Fibroblast of the conjunctiva (primary cell): ENCODE measurements at regions not wholly inside any gene's neighbourhood (a gene's known extent, or its start where the extent isn't known, plus 50 kb on each side); places are given as distances from the start of the nearest gene placed in this dataset.
"Not testable (repeated sequence)": the region's sequence is repeated elsewhere in the genome, so short reads cannot be mapped to it uniquely, and the experiment has no call there.

ENCODE experiments used
- DNase-seq: peaks from one replicate; pipeline ENCODE4 v3.0.0-alpha.2; 2010; ENCODE audit warnings: low read depth

DNA sequence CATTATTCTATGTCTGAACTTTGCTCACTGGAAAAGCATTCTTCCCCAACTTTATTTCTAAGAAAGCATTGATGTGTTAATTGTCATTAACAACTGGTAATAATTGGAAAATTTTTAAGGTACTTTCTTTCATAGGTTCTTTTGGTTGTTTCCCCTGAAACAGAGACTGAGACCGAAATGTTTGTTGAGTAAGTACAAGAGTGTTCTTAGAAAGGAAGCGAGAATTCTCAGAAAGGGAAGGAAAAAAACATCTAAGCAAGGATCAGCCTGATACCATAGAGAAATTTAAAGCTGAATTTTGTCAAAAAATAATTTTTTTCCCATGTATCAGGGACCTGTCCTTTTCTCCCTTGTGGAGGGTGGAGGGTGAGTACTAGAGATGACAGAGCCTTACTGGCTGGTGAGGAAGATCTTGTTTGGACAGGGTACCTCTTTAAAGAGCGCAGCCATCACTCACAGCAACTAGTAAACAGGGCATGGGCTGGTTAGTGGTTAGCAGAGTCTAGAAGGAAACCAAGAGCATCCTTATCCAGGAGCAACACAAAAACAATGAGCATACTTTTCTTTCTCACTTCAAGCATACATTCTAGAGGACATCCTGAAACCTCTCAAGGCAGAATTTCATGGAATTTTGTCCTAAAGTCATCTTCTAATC is 898.5 kb downstream of the DNAH5 start:
- no peak for DNase-seq

DNA sequence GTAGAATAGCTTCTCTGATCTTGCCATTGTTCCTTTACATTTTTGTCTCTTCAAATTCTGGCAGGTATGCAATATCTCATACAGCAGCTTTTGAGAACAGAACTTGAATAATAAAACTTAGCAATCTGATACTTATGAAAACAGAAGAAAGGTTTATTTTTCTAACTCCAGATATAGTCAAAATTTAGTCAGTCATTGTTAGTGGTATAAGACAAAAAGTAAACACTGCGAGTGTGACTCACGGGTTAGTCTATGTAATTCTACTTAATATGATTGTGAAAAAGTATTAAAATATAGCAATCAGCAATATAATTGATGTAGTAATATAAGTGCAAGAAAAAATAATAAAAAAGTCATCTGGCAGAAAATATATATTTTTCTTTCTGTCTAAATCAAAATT is 910.4 kb downstream of the DNAH5 start:
- DNase-seq = no peak

- DNase-seq = no peak
Measured at GRCh38 chr5:13029211-13029610, 915.3 kb downstream of the DNAH5 start.

- no peak for DNase-seq
Measured at GRCh38 chr5:13027874-13028273, 916.6 kb downstream of the DNAH5 start.

DNA sequence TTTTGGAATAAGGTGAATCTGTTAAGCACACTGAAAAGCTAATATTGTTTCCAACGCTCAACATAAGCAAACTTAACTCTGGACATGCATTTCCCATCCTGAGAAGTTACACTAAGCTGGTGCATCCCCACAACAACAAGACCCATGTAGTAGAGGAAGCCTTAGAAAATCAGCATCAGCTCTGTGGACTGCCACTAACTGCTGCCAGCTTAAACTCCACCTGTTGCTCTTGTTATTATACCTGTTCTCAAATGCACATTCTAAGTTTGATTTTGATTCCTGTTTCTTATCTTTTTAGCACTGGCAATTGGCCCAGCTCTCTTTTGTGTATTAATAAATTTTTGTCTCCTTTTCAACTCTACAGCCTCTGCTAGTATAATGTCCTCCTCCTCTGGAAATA is 924.8 kb downstream of the DNAH5 start:
- DNase-seq = no peak

DNA sequence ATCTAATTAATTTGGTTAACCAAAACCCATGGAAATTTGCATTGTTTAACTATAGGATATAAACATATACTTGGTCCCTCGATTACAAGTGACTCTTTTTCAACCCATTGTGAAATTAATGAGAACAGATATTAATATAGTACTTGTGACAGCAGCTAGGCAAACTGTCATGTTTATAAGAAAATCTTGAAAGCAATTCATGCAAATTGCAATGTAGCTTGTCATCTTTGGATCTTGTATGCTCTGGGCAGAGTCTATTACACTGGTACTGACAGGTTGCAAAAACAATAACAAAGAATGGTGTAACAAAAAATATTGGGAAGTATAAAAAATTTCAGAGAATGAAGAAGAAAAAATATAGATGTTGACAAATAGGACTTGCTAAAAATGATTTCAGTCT is 941.0 kb downstream of the DNAH5 start:
- DNase-seq = no peak

GRCh38 chr5:12999667-13000066 is 944.8 kb downstream of the DNAH5 start:
- no peak for DNase-seq

DNA sequence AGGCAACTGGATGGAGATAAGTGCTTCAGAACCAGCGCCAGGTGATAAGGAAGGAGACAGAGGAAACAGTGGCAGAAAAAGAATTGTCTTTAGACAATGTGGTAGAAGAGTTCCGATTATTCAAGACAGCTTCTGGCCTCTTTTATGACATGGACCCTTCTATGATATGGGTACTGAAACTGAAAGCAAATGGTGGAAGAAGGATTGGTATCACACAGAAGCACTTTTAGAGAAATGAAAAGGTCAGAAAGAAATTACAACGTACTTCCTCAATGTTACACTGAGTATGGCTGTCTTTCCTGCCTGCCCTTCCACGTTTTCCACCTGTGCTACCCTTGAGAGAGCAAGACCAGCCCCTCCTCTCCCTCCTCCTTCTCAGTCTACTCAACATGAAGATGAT is 959.3 kb downstream of the DNAH5 start:
- DNase-seq = no peak

- no peak for DNase-seq
Measured at GRCh38 chr5:12974856-12975255, 969.6 kb downstream of the DNAH5 start.

DNA sequence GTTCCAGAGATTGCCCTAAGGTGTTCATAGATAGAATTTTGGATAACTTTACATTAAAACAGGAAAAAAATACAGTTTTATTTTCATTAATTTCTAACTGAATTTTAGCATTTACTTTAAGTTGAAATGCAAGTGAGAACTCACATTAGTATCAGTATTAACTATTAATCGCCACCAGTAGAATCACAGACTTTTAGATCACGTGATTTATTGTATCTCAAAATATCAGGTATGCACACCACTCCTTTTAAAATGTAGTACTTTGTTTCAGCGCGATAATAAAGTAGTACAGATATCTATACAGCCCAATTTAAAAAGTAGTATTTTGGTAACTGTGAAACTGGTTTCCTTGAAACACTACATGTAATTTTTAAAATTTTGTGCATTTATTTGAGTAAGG is 978.7 kb downstream of the DNAH5 start:
- no peak for DNase-seq

DNA sequence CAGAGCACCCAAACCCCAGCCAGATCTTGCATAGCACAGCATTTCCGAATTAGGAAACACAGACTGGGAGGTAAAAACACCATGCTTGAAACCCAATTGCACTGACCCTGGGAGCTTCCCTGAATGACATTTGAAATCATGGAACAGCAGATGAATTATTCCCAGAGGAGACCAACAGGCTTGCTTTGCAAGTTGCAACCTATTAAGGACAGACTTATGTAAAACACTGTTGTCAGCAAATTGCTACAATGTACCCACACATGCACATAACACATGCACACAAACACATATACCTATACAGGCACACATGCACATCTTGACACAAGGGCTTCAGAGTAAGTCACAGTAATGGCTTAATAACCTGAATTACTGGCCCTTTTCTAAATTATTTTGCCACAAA is 984.8 kb downstream of the DNAH5 start:
- DNase-seq = no peak

- DNase-seq = no peak
Measured at GRCh38 chr5:12952409-12952808, 992.1 kb downstream of the DNAH5 start.

GRCh38 chr5:12951846-12952245 is 992.6 kb downstream of the DNAH5 start:
- DNase-seq = no peak

DNA sequence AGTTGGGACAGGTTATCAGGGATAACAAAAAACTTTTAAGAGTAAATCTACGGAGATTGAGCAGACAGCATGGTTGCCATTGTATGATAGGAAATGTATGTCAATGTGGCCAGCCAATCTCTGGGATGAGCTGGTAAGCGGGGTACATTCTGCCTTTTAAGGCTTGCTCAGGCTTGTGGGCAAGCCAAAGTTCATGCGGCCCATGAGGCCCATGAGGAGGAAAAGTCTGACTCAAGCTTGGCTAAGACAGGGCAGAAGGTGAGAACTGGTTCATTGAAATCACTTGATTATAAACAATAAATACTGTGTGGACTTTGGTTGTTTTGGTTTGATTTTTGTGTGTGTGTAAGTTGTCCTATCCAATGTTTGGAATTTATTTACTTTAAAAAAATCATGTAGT is 997.1 kb downstream of the DNAH5 start:
- no peak for DNase-seq

DNA sequence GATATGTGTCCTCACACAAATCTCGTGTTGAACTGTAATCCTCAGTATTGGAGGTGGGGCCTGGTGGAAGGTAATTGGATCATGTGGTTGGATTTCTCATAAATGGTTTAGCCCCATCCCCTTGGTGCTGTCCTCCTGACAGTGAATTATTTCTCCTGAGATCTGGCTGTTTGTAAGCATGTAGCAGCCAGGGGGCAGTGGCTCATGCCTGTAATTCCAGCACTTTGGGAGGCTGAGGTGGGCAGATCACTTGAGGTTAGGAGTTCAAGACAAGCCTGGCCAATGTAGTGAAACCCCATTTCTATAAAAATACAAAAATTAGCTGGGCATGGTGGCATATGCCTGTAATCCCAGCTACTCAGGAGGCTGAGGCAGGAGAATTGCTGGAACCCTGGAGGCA is 999.0 kb downstream of the DNAH5 start:
- DNase-seq = not testable (repeated sequence)

DNA sequence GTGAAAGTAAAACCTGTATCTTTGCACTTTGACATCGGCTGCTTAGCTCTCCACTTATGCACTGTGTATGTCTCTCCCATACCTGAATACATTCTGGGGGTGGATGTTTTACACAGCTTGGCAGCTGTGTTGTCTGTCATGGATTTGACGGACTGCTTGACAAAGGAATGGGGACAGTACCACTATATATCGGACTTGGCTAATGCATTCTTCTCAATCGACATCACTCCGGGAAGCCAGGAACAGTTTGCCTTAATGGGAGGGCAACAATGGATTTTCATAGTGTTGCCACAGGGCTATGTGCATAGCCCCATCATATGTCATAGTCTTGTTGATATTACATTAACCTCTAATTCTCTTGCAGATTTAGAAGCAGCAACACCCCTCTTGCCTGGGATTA is 1008.3 kb downstream of the DNAH5 start:
- DNase-seq = no peak

DNA sequence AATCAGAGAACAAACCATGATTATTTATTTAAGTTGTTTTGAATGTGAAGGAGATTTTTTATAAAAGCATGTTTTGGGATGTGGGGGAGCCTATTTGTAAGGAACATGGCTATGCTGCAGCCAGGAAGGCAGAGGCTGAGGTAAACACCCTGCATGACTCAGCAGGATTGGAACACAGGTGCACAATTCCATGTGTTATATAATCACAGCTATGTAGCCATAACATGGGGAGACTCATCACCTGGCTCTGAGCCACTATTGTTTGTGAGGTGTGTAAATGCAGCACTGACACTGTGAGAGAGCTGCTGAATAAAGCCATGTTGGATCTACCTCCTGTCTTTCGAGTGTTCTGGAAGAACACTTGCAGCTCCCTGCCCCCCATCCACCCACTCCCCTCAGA is 1009.8 kb downstream of the DNAH5 start:
- DNase-seq = no peak

- no peak for DNase-seq
Measured at GRCh38 chr5:12920527-12920926, 1016.3 kb upstream of the CTNND2 start.

DNA sequence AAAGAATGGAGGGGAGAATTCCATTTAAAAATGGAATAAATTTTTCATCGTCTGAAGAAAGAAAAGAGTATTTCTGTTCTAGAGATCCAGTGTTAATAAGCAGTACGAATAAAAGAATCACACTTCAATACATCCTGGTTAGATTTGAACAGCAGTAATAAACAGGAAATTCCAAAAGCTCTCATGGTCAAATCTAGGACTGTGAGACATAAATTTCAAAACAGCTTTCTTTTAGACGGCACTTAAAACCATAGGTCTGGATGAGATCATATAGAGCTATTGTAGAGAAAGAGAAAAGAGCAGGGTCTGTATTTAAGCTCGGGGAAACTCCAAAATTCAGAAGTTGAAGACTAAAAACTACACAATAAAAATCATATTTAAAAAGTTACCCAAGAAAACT is 1006.9 kb upstream of the CTNND2 start:
- no peak for DNase-seq

- no peak for DNase-seq
Measured at GRCh38 chr5:12910641-12911040, 1006.4 kb upstream of the CTNND2 start.

- no peak for DNase-seq
Measured at GRCh38 chr5:12902611-12903010, 998.4 kb upstream of the CTNND2 start.

GRCh38 chr5:12901696-12902095 is 997.5 kb upstream of the CTNND2 start:
- DNase-seq = no peak

DNA sequence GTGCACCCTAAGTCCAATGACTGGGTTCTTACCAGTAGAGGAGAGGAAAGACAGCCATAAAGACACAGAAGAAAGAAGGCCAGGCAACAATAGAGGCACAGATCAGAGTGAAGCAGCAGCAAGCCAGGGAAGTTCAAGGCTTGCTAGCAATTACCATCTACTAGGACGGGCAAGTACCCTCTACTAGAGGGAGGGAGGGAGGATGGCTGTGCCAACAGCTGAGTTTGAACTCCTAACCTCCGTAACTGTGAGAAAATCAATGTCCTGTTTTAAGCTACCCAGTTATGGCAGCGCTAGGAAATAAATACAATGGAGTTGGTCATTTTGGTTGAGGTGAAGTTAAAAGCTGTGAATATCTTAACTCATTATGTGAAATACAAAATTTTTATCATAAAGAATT is 991.8 kb upstream of the CTNND2 start:
- no peak for DNase-seq

GRCh38 chr5:12885018-12885417 is 980.8 kb upstream of the CTNND2 start:
- no peak for DNase-seq

DNA sequence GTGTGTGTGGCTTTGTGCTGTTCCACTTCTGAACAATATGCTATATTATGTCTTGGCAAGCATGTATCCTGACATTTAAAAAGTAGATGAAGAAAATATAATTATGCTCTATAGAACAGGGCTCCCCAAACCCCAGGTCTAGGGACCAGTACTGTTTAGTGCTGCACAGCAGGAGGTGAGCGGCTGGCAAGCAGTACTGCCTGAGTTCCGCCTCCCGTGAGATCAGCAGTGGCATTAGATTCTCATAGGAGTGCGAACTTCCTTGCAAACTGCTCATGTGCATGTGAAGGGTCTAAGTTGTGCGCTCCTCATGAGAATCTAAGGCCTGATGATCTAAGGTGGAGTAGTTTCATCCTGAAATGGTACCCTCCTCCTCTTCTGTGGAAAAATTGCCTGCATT is 979.1 kb upstream of the CTNND2 start:
- DNase-seq = no peak
